ENCODE measurements at regions not wholly inside any gene's neighbourhood (a gene's known extent, or its start where the extent isn't known, plus 50 kb on each side); places are given as distances from the start of the nearest gene placed in this dataset.

GRCh38 chr16:86297866-86298757 lies 212.2 kb upstream of the FOXF1 start:
- DNase-seq (ENCODE audit: low read depth): no peak

- DNase-seq (ENCODE audit: low read depth): no peak
These were observed 211.6 kb upstream of the FOXF1 start for GRCh38 chr16:86298758-86299134.

DNA sequence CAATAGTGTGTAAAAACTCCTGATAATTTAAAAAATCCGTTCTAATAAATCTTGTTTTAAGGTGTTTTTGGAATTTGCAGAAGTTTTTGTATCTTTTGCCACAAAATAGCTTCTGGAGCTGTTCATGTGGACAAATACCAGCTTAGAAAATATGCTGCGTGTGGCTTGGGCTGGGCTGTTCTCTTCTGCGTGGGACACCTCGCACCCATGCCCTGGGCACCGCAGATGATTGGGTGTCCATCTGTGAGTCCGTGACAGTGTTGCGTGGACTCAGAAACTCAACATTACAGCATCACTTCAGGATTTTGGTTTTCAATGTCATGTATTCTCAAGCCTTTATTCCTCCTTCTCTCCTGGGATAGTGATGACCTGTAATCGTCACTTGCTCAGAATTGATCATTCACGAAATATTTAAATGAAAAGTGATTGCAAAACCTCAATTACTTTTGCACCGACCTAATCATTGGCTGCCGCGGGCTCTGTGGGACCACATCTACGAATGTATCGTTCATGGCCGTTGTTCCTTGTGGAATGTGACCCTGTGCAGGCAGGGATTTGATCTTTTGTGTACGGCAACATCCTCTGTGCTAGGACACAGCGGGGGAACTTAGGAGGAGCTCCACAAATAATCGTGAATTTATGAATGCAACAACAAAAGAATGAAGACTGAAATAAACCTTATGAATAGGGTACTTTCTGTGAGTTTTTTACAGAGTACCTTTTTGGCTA lies 210.3 kb upstream of the FOXF1 start:
- DNase-seq (ENCODE audit: low read depth): no peak

- DNase-seq (ENCODE audit: low read depth): no peak
These were observed 209.4 kb upstream of the FOXF1 start for GRCh38 chr16:86300746-86301481.

GRCh38 chr16:86302421-86303109 lies 207.8 kb upstream of the FOXF1 start:
- DNase-seq (ENCODE audit: low read depth): no peak

GRCh38 chr16:86303787-86304678 lies 206.3 kb upstream of the FOXF1 start:
- no peak for DNase-seq (ENCODE audit: low read depth)

DNA sequence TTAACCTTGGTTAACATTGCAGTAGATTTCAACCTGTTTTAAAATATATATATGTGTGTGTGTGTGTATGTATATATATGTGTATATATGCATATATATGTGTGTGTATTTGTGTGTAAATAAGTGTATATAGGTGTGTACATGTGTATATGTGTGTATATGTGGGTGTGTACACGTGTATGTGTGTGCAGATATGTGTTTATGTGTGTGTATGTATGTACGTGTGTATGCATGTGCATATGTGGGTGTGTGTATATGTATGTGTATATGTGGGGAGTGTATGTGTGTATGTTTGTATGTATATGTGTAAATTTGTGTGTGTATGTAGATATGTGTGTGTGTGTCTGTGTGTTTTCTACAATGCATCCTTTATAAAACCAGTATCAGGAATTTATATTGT lies 205.5 kb upstream of the FOXF1 start:
- DNase-seq (ENCODE audit: low read depth): no peak

DNA sequence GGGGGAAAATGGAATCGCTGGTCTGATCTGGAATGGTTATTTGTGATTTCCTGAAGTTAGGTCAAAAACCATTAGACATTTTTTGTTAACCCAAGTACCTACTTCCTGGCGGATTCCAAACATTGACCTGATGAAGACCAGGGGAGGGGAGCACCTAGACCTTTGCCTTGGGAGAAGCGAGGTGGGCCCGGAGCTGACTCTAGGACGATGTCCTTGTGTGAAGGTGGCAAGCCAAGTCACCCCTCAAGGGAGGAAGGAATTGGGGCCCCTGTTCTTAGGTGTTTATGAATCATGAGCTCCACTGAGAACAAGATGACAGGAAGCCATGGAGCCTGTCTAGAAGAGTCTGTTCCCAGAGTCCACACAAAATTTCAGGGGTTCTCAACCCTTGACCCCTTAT lies 204.9 kb upstream of the FOXF1 start:
- no peak for DNase-seq (ENCODE audit: low read depth)

DNA sequence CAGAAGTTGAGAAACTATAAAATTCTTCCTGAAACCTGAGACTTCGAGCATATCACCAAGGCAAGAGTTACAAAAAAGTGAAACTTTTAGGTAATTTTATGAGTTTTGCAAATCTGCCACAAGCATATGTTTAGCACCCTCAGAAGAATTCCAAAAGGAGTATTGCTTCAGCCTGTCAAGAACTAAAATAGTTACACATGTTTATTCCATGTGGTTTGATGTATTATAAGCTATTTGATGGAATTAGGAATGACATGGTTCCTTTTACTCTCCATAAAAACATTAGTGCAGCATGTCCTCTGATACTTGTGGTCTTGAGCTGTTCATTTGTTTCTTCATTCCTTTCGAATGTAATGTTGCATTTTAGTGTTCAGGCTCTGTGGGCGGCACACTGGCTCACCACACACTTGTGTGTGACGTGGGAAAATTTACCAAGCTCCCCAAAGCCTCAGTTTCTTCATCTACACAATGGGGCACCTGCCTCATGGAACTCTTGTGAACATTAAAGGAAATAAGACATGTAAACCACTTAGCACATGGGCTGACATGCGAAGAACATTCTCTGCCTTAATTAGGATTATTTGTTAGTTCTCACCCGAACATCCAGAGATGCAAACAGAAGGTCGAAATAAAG lies 204.2 kb upstream of the FOXF1 start:
- no peak for DNase-seq (ENCODE audit: low read depth)

- DNase-seq (ENCODE audit: low read depth): no peak
These were observed 203.4 kb upstream of the FOXF1 start for GRCh38 chr16:86306811-86307513.

- no peak for DNase-seq (ENCODE audit: low read depth)
These were observed 202.8 kb upstream of the FOXF1 start for GRCh38 chr16:86307514-86307903.

DNA sequence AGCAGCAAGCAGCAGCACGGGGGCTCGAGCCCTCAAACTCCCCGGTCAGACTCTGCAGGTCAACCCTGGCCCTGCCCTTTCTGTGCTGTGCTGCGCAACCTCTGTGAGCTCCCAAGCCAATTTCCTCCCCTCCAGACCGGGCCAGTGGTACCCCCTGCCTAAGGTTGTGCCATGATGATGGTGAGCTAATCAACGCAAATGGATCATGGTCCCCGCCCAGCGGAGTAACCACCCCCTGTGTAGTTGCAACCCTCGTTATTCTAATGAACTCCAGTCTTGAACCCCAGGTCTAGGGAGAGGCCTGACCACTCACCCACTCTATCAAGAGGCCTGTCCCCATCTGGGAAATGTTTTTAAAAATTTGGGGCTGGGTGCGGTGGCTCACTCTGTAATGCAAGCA lies 201.8 kb upstream of the FOXF1 start:
- DNase-seq (ENCODE audit: low read depth): no peak

- no peak for DNase-seq (ENCODE audit: low read depth)
These were observed 196.7 kb upstream of the FOXF1 start for GRCh38 chr16:86313631-86314030.

DNA sequence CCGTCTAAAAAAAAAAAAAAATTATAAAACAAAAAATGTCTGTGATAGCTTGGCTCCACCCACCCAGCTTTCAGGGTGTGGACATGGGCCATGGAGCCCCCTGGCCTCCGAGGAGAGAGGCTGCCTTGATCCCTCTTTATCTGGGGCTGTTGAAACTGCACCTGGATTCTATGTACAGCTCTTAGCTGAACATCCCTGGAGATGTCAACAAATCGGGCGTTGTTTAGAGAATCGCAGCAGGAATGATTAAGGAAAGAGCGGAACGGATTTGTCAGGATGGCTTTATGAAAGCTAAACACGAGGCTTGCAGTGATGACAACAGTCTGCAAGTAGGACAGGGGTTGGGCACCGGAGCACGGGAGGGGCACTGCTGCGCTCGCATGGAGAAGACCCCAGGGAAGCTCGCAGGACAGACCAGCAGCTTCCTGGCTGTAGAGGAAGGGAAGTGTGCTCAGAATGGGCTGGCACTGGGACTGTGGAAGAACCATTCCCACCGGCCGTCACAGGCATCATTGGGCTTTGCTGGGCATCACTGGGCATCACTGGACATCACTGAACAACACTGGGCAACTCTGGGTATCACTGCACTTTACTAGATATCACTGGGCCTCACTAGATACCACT lies 195.8 kb upstream of the FOXF1 start:
- no peak for DNase-seq (ENCODE audit: low read depth)

- DNase-seq (ENCODE audit: low read depth): no peak
These were observed 193.1 kb upstream of the FOXF1 start for GRCh38 chr16:86316967-86317812.

DNA sequence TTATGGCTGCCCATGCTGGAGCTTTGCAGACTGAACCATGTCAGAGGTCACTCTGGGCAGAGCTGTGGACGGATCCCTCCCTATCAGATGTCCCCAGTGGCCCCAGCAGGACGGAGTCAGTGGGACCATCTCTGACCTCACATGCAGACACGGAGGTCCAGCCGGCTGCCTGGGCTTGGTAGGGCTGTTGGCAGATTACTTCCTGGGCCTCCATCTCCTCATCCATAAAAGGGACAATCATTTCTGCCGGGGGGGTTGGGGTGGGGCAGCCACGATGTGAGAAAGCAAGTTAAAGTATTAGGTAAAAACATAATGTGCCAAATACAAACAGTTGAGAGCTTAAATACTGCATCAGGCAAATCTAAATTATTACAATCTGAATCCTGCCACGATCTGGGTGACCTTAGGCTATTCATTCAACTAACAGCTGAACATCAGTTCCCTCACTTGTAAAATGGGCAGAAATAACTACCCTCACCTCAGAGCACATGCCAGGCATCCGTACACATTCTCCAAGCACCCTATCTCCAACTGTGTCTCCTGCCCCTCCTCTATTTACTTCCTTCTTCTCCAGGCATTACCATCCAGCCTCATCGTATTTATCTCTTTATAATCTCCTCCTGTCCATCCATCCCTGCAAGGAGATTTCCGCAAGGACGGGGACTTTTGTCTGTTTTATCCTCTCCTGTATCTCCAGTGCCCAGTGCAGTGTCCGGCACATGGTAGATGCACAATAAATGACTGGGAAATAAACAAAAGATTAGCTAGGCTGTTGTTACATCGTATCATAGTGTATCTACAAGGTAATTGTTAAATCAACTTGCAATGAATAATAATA lies 192.3 kb upstream of the FOXF1 start:
- no peak for DNase-seq (ENCODE audit: low read depth)

DNA sequence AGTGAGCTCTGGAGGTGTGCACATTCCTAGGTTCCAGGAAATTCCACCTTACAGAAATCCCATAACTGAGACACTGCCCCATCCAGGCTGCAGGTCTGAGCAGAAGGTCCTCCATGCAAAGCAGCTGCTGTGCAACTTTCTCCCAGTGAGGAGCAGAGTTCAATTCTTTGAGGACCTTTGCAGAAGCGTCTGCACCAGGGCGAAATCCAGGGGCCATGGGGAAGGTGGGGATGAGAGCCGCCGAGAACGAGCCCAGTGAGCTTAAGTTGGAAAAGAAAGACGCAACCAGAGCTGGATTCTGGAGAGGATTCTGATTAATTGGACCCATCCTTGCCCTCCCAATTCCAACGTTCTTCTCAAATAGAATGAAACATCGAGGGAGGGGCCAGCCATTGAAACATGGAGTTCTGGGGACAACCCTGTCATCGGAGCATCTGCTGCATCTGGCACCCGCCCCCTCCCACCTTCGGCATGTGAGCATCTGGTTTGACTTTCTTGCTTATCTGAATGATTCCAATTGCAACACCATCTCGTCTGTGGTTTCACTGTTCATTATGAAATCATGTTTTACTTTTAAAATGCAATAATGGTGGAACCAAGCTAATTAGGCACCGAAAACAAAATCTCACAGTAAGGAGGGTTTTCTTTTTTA lies 190.6 kb upstream of the FOXF1 start:
- no peak for DNase-seq (ENCODE audit: low read depth)

Data from stimulated activated CD8-positive, alpha-beta memory T cell treated with anti-CD3 and anti-CD28 coated beads, Interleukin-15, amount 100 ng/mL, for 24 hours (primary cell).